Mesendoderm (in vitro differentiated cells): ENCODE measurements at regions not wholly inside any gene's neighbourhood (a gene's known extent, or its start where the extent isn't known, plus 50 kb on each side); places are given as distances from the start of the nearest gene placed in this dataset.

Source experiments
- DNase-seq: peaks from one replicate; pipeline ENCODE4 v3.0.0; 2013
- H2AK5ac ChIP-seq: 2 replicates; pipeline ENCODE4 v1.6.1; 2013; ENCODE audit warnings: low read length, inconsistent platforms
- H2BK120ac ChIP-seq: 2 replicates; pipeline ENCODE4 v1.6.1; 2013; ENCODE audit warnings: low read depth, mild to moderate bottlenecking, low read length, moderate library complexity, mixed read lengths
- H2BK15ac ChIP-seq: replicated peaks from 2 replicates; pipeline ENCODE4 v1.6.1; 2013; ENCODE audit warnings: low read depth, mild to moderate bottlenecking, moderate library complexity
- H2BK5ac ChIP-seq: 2 replicates; pipeline ENCODE4 v1.6.1; 2013; ENCODE audit warnings: low read length, inconsistent platforms
- H3K18ac ChIP-seq: 2 replicates; pipeline ENCODE4 v1.6.1; 2013; ENCODE audit warnings: mild to moderate bottlenecking, low read length, mixed read lengths
- H3K23ac ChIP-seq: one replicate; pipeline ENCODE4 v1.6.1; 2013; ENCODE audit warnings: low read length
- H3K27ac ChIP-seq: 2 replicates; pipeline ENCODE4 v1.5.1; 2013; ENCODE audit warnings: low read depth, mild to moderate bottlenecking, inconsistent platforms, low read length, moderate library complexity
- H3K27me3 ChIP-seq: 2 replicates; pipeline ENCODE4 v1.6.1; 2013; ENCODE audit warnings: low read length, control low read depth, mild to moderate bottlenecking, inconsistent platforms; ENCODE audit not compliant: insufficient read depth, poor library complexity
- H3K36me3 ChIP-seq: 2 replicates; pipeline ENCODE4 v1.6.1; 2013; ENCODE audit warnings: low read length, inconsistent platforms; ENCODE audit not compliant: control insufficient read depth, insufficient read depth
- H3K4ac ChIP-seq: one replicate; pipeline ENCODE4 v1.6.1; 2013; ENCODE audit warnings: low read depth, mild to moderate bottlenecking, low read length, moderate library complexity
- H3K4me1 ChIP-seq: 2 replicates; pipeline ENCODE4 v1.6.1; 2013; ENCODE audit warnings: low read depth, low read length, inconsistent platforms; ENCODE audit not compliant: control insufficient read depth
- H3K4me2 ChIP-seq: 2 replicates; pipeline ENCODE4 v1.6.1; 2013; ENCODE audit warnings: low read length
- H3K4me3 ChIP-seq: 2 replicates; pipeline ENCODE4 v1.5.1; 2013; ENCODE audit warnings: mild to moderate bottlenecking, low read length
- H3K56ac ChIP-seq: one replicate; pipeline ENCODE4 v1.6.1; 2013; ENCODE audit warnings: low read length
- H3K79me1 ChIP-seq: 2 replicates; pipeline ENCODE4 v1.6.1; 2013; ENCODE audit warnings: low read length, inconsistent platforms
- H3K79me2 ChIP-seq: 2 replicates; pipeline ENCODE4 v1.6.1; 2013; ENCODE audit warnings: mild to moderate bottlenecking, low read length; ENCODE audit not compliant: control insufficient read depth, insufficient read depth
- H3K9ac ChIP-seq: 2 replicates; pipeline ENCODE4 v1.6.1; 2013; ENCODE audit warnings: low read length, inconsistent platforms
- H4K5ac ChIP-seq: one replicate; pipeline ENCODE4 v1.6.1; 2013; ENCODE audit warnings: low read length
- H4K8ac ChIP-seq: one replicate; pipeline ENCODE4 v1.6.1; 2013; ENCODE audit warnings: low read depth, mild to moderate bottlenecking, control low read depth, low read length, moderate library complexity
- WGBS: extraction: QIAGEN DNeasy Blood & Tissue Kit; methylation state at CpG from one replicate; pipeline ENCODE4 v1.1.7; 2013; ENCODE audit warnings: low lambda C conversion rate, missing lambda C conversion rate; ENCODE audit not compliant: insufficient coverage; ENCODE audit errors: extremely low coverage; 5-methylcytosine and 5-hydroxymethylcytosine counted together

DNA sequence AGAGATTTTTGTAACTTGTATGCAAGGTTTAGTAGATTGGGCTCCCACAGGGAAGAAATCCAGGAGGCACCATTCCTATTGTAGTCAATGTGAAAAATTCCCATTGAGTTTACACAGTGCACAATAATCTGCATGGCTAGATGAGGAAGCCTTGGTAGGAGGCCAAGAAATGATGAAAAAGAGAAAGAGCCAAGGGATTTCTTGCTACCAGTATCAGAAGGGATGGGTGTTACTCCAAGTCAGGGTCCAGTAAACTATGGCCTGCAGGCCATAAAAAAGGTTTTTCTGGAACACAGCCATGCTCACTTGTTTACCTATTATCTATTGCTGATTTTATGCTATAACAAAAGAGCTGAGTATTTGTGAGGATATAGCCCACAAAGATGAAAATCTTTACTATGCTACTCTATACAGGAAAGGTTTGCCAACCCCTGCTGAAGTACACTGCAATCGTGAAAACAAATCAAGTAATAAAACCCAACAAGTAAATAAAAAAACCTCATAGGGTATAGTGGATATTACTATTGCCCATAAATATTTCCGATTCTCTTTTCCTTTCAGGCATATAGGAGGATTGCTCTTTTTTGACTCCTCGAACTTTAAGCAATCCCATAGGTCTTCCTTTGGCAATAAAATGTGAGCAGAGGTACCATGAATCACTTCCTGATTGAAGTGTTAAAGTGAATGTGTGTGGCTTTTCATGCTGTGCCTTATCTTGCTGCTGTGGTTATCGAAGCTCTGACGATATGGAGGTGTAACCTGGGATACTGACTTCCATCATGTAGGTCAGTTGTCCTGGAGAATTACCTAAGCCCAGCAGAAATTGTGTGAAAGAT, 256.3 kb upstream of the MAGI2 start:
- no peaks in the 10 kb centered on the region for H3K27me3 ChIP-seq
- H2BK5ac ChIP-seq = no peak overlapping the region
- H3K23ac ChIP-seq = no peak overlapping the region
- no peak overlapping the region for H3K4me2 ChIP-seq
- peaks cover 3% of the 10 kb centered on the region for H3K4me1 ChIP-seq
- H2BK120ac ChIP-seq = peak overlapping the region; percentile 45
- H3K36me3 ChIP-seq = no peaks in the 10 kb centered on the region
- no peak overlapping the region for H3K4ac ChIP-seq
- no peak overlapping the region for H4K8ac ChIP-seq
- no peak overlapping the region for H4K5ac ChIP-seq
- no peak overlapping the region for H3K9ac ChIP-seq
- no CpG with 5 or more reads among the region's 5 CpGs for WGBS
- H3K79me2 ChIP-seq = no peaks in the 10 kb centered on the region
- no peak overlapping the region for H3K27ac ChIP-seq
- DNase-seq = peak; percentile 96
- H2AK5ac ChIP-seq = no peak overlapping the region
- H3K56ac ChIP-seq = no peak overlapping the region
- H3K18ac ChIP-seq = peak overlapping the region; percentile 51
- H3K4me3 ChIP-seq = no peak overlapping the region
- H3K79me1 ChIP-seq = no peaks in the 10 kb centered on the region
- H2BK15ac ChIP-seq = peak overlapping the region; percentile 57

- Histone ChIP-seq H2BK15ac (no peak overlapping the region), H3K23ac (no peak overlapping the region), H3K18ac (no peak overlapping the region), H3K4me1 (no peaks in the 10 kb centered on the region), H3K27me3 (no peaks in the 10 kb centered on the region), H3K4me2 (no peak overlapping the region), H2BK5ac (no peak overlapping the region), H2AK5ac (no peak overlapping the region), H2BK120ac (no peak overlapping the region), H3K36me3 (no peaks in the 10 kb centered on the region), H3K56ac (no peak overlapping the region), H3K79me2 (no peaks in the 10 kb centered on the region), H3K4ac (no peak overlapping the region), H3K4me3 (no peak overlapping the region), H3K9ac (no peak overlapping the region), H4K8ac (no peak overlapping the region), H3K27ac (no peak overlapping the region), H3K79me1 (no peaks in the 10 kb centered on the region), H4K5ac (no peak overlapping the region)
- DNase-seq = no peak
- no CpG with 5 or more reads among the region's 1 CpG for whole genome bisulfite sequencing
Observed at GRCh38 chr7:79702116-79702515, 248.6 kb upstream of the MAGI2 start.

GRCh38 chr7:79692015-79692414, 238.5 kb upstream of the MAGI2 start:
- H3K4me3 ChIP-seq = no peak overlapping the region
- no peaks in the 10 kb centered on the region for H3K36me3 ChIP-seq
- no CpG with 5 or more reads among the region's 3 CpGs for WGBS

GRCh38 chr7:79691074-79691473, 237.6 kb upstream of the MAGI2 start:
- no peaks in the 10 kb centered on the region for H3K27me3 ChIP-seq
- no peak overlapping the region for H3K27ac ChIP-seq
- no peaks in the 10 kb centered on the region for H3K4me1 ChIP-seq
- no peaks in the 10 kb centered on the region for H3K79me2 ChIP-seq
- H3K9ac ChIP-seq = no peak overlapping the region
- no peak overlapping the region for H3K4me3 ChIP-seq
- no peak overlapping the region for H4K5ac ChIP-seq
- H3K4me2 ChIP-seq = no peak overlapping the region
- no peak for DNase-seq
- no peak overlapping the region for H2BK120ac ChIP-seq
- no peak overlapping the region for H3K56ac ChIP-seq
- H3K4ac ChIP-seq = no peak overlapping the region
- H3K18ac ChIP-seq = no peak overlapping the region
- no peak overlapping the region for H2BK5ac ChIP-seq
- H2AK5ac ChIP-seq = no peak overlapping the region
- no peak overlapping the region for H4K8ac ChIP-seq
- no peak overlapping the region for H3K23ac ChIP-seq
- H3K36me3 ChIP-seq = no peaks in the 10 kb centered on the region
- no peak overlapping the region for H2BK15ac ChIP-seq
- WGBS = no CpG with 5 or more reads among the region's 2 CpGs
- no peaks in the 10 kb centered on the region for H3K79me1 ChIP-seq

More at GRCh38 chr7:79692015-79692414, 238.5 kb upstream of the MAGI2 start:
- DNase-seq = peak; percentile 2
- Histone ChIP-seq H3K4ac (no peak overlapping the region), H3K27me3 (no peaks in the 10 kb centered on the region), H3K56ac (no peak overlapping the region), H2BK120ac (no peak overlapping the region), H3K23ac (no peak overlapping the region), H3K4me1 (no peaks in the 10 kb centered on the region), H3K27ac (no peak overlapping the region), H3K4me2 (no peak overlapping the region), H2BK15ac (no peak overlapping the region), H4K8ac (no peak overlapping the region), H2BK5ac (no peak overlapping the region), H4K5ac (no peak overlapping the region), H3K79me2 (no peaks in the 10 kb centered on the region), H3K9ac (no peak overlapping the region), H2AK5ac (no peak overlapping the region), H3K18ac (no peak overlapping the region), H3K79me1 (no peaks in the 10 kb centered on the region)

GRCh38 chr7:79684384-79684783, 230.9 kb upstream of the MAGI2 start:
- no peak overlapping the region for H4K5ac ChIP-seq
- no peak overlapping the region for H3K4me2 ChIP-seq
- WGBS = no CpG with 5 or more reads among the region's 2 CpGs
- H3K79me2 ChIP-seq = no peaks in the 10 kb centered on the region
- no peak overlapping the region for H2BK120ac ChIP-seq
- DNase-seq = no peak
- H2BK5ac ChIP-seq = no peak overlapping the region
- H3K79me1 ChIP-seq = no peaks in the 10 kb centered on the region
- H3K23ac ChIP-seq = no peak overlapping the region
- no peak overlapping the region for H2AK5ac ChIP-seq
- H3K18ac ChIP-seq = no peak overlapping the region
- no peak overlapping the region for H4K8ac ChIP-seq
- H3K4ac ChIP-seq = no peak overlapping the region
- no peak overlapping the region for H3K56ac ChIP-seq
- H2BK15ac ChIP-seq = no peak overlapping the region
- no peaks in the 10 kb centered on the region for H3K36me3 ChIP-seq
- no peak overlapping the region for H3K4me3 ChIP-seq
- no peak overlapping the region for H3K27ac ChIP-seq
- H3K27me3 ChIP-seq = no peaks in the 10 kb centered on the region
- H3K4me1 ChIP-seq = no peaks in the 10 kb centered on the region
- no peak overlapping the region for H3K9ac ChIP-seq

DNA sequence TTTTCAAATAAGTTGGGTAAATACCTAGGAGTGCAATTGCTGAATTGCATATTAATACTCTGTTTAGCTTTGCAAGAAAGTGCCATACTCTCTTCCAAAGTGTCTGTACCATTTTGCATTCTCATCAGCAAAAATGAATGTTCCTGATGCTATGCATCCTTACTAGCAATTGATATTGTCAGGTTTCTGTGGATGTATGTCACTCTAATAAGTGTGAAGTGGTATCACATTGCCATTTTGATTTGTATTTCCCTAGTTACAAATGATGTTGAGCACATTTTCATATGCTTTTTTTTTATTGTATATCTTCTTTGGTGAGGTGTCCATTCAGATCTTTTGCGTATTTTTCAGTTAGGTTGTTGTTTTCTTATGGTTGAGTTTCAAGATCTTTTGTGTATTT, 230.4 kb upstream of the MAGI2 start:
- no peak overlapping the region for H2BK15ac ChIP-seq
- H3K79me1 ChIP-seq = no peaks in the 10 kb centered on the region
- no peak overlapping the region for H3K56ac ChIP-seq
- H2AK5ac ChIP-seq = no peak overlapping the region
- no CpG with 5 or more reads among the region's 1 CpG for WGBS
- no peak overlapping the region for H3K27ac ChIP-seq
- no peak overlapping the region for H3K9ac ChIP-seq
- no peak overlapping the region for H3K4me3 ChIP-seq
- no peak overlapping the region for H4K8ac ChIP-seq
- H3K18ac ChIP-seq = no peak overlapping the region
- no peak overlapping the region for H3K4ac ChIP-seq
- no peaks in the 10 kb centered on the region for H3K79me2 ChIP-seq
- DNase-seq = no peak
- H3K27me3 ChIP-seq = no peaks in the 10 kb centered on the region
- H3K23ac ChIP-seq = no peak overlapping the region
- H2BK5ac ChIP-seq = no peak overlapping the region
- no peak overlapping the region for H3K4me2 ChIP-seq
- H2BK120ac ChIP-seq = no peak overlapping the region
- H4K5ac ChIP-seq = no peak overlapping the region
- H3K4me1 ChIP-seq = no peaks in the 10 kb centered on the region
- no peaks in the 10 kb centered on the region for H3K36me3 ChIP-seq
